ENCODE measurements at regions not wholly inside any gene's neighbourhood (a gene's known extent, or its start where the extent isn't known, plus 50 kb on each side); places are given as distances from the start of the nearest gene placed in this dataset.

GRCh38 chr4:170374770-170375169 lies 285.0 kb upstream of the AADAT start:
- TF ChIP-seq CTCF (IDR thresholded peaks at IDR 0.05): peak; percentile 23 to 62 (median 35)
- TF ChIP-seq POLR2A (IDR thresholded peaks at IDR 0.05): no peak

All from testis (tissue), 2 donors.